ENCODE measurements at regions not wholly inside any gene's neighbourhood (a gene's known extent, or its start where the extent isn't known, plus 50 kb on each side); places are given as distances from the start of the nearest gene placed in this dataset.

GRCh38 chr14:54120260-54120659 is 163.6 kb upstream of the BMP4 start:
- Histone ChIP-seq H3K4me1 (ENCODE audit: control insufficient read depth in 5 of 5, insufficient read depth in 5 of 5, low read length in 5 of 5) (peaks cover 0 to 24% (median 15%) of the 10 kb centered on the region in 5 donors), H3K9me3 (ENCODE audit: control insufficient read depth in 5 of 5, low read length in 5 of 5) (no peaks in the 10 kb centered on the region), H3K36me3 (ENCODE audit: control insufficient read depth in 5 of 5, insufficient read depth in 5 of 5, low read length in 5 of 5) (no peaks in the 10 kb centered on the region), H3K27me3 (ENCODE audit: control insufficient read depth in 5 of 5, insufficient read depth in 4 of 5, low read length in 5 of 5) (no peaks in the 10 kb centered on the region), H3K27ac (ENCODE audit: low read depth, low read length) (no peak overlapping the region), H3K9ac (ENCODE audit: low read length in 5 of 5) (no peak overlapping the region), H3K4me3 (ENCODE audit: low read depth in 1 of 5, low read length in 5 of 5) (no peak overlapping the region)

- peaks cover 0 to 19% (median 13%) of the 10 kb centered on the region in 5 donors for H3K4me1 ChIP-seq (ENCODE audit: control insufficient read depth in 5 of 5, insufficient read depth in 5 of 5, low read length in 5 of 5)
- no peak overlapping the region for H3K27ac ChIP-seq (ENCODE audit: low read depth, low read length)
- no peak overlapping the region for H3K9ac ChIP-seq (ENCODE audit: low read length in 5 of 5)
- no peaks in the 10 kb centered on the region for H3K27me3 ChIP-seq (ENCODE audit: control insufficient read depth in 5 of 5, insufficient read depth in 4 of 5, low read length in 5 of 5)
- no peak overlapping the region for H3K4me3 ChIP-seq (ENCODE audit: low read depth in 1 of 5, low read length in 5 of 5)
- H3K9me3 ChIP-seq (ENCODE audit: control insufficient read depth in 5 of 5, low read length in 5 of 5) = no peaks in the 10 kb centered on the region
- H3K36me3 ChIP-seq (ENCODE audit: control insufficient read depth in 5 of 5, insufficient read depth in 5 of 5, low read length in 5 of 5) = no peaks in the 10 kb centered on the region
Observed at GRCh38 chr14:54121466-54122027, 164.9 kb upstream of the BMP4 start.

GRCh38 chr14:54123841-54124240 is 167.2 kb upstream of the BMP4 start:
- Histone ChIP-seq H3K4me3 (ENCODE audit: low read depth in 1 of 5, low read length in 5 of 5) (no peak overlapping the region), H3K36me3 (ENCODE audit: control insufficient read depth in 5 of 5, insufficient read depth in 5 of 5, low read length in 5 of 5) (no peaks in the 10 kb centered on the region), H3K9me3 (ENCODE audit: control insufficient read depth in 5 of 5, low read length in 5 of 5) (no peaks in the 10 kb centered on the region)

GRCh38 chr14:54125109-54125508 is 168.5 kb upstream of the BMP4 start:
- Histone ChIP-seq H3K27ac (ENCODE audit: low read depth, low read length) (no peak overlapping the region), H3K4me3 (ENCODE audit: low read depth in 1 of 5, low read length in 5 of 5) (no peak overlapping the region), H3K4me1 (ENCODE audit: control insufficient read depth in 5 of 5, insufficient read depth in 5 of 5, low read length in 5 of 5) (peaks cover 0 to 17% (median 8%) of the 10 kb centered on the region in 5 donors), H3K36me3 (ENCODE audit: control insufficient read depth in 5 of 5, insufficient read depth in 5 of 5, low read length in 5 of 5) (no peaks in the 10 kb centered on the region), H3K27me3 (ENCODE audit: control insufficient read depth in 5 of 5, insufficient read depth in 4 of 5, low read length in 5 of 5) (no peaks in the 10 kb centered on the region), H3K9ac (ENCODE audit: low read length in 5 of 5) (no peak overlapping the region), H3K9me3 (ENCODE audit: control insufficient read depth in 5 of 5, low read length in 5 of 5) (no peaks in the 10 kb centered on the region)

More at GRCh38 chr14:54123841-54124240, 167.2 kb upstream of the BMP4 start:
- peaks cover 0 to 18% (median 8%) of the 10 kb centered on the region in 5 donors for H3K4me1 ChIP-seq (ENCODE audit: control insufficient read depth in 5 of 5, insufficient read depth in 5 of 5, low read length in 5 of 5)
- H3K27ac ChIP-seq (ENCODE audit: low read depth, low read length) = no peak overlapping the region
- no peaks in the 10 kb centered on the region for H3K27me3 ChIP-seq (ENCODE audit: control insufficient read depth in 5 of 5, insufficient read depth in 4 of 5, low read length in 5 of 5)
- H3K9ac ChIP-seq (ENCODE audit: low read length in 5 of 5) = no peak overlapping the region

- no peaks in the 10 kb centered on the region for H3K36me3 ChIP-seq (ENCODE audit: control insufficient read depth in 5 of 5, insufficient read depth in 5 of 5, low read length in 5 of 5)
- no peak overlapping the region for H3K4me3 ChIP-seq (ENCODE audit: low read depth in 1 of 5, low read length in 5 of 5)
- H3K27ac ChIP-seq (ENCODE audit: low read depth, low read length) = no peak overlapping the region
- H3K4me1 ChIP-seq (ENCODE audit: control insufficient read depth in 5 of 5, insufficient read depth in 5 of 5, low read length in 5 of 5) = no peaks in the 10 kb centered on the region
- H3K9me3 ChIP-seq (ENCODE audit: control insufficient read depth in 5 of 5, low read length in 5 of 5) = no peaks in the 10 kb centered on the region
- no peaks in the 10 kb centered on the region for H3K27me3 ChIP-seq (ENCODE audit: control insufficient read depth in 5 of 5, insufficient read depth in 4 of 5, low read length in 5 of 5)
- H3K9ac ChIP-seq (ENCODE audit: low read length in 5 of 5) = no peak overlapping the region
Observed at GRCh38 chr14:54126947-54127346, 170.3 kb upstream of the BMP4 start.

GRCh38 chr14:54127526-54127925 is 170.9 kb upstream of the BMP4 start:
- Histone ChIP-seq H3K9ac (ENCODE audit: low read length in 5 of 5) (no peak overlapping the region), H3K4me3 (ENCODE audit: low read depth in 1 of 5, low read length in 5 of 5) (no peak overlapping the region), H3K36me3 (ENCODE audit: control insufficient read depth in 5 of 5, insufficient read depth in 5 of 5, low read length in 5 of 5) (no peaks in the 10 kb centered on the region), H3K4me1 (ENCODE audit: control insufficient read depth in 5 of 5, insufficient read depth in 5 of 5, low read length in 5 of 5) (no peaks in the 10 kb centered on the region), H3K27me3 (ENCODE audit: control insufficient read depth in 5 of 5, insufficient read depth in 4 of 5, low read length in 5 of 5) (no peaks in the 10 kb centered on the region), H3K9me3 (ENCODE audit: control insufficient read depth in 5 of 5, low read length in 5 of 5) (no peaks in the 10 kb centered on the region), H3K27ac (ENCODE audit: low read depth, low read length) (no peak overlapping the region)

- no peak overlapping the region for H3K4me3 ChIP-seq (ENCODE audit: low read depth in 1 of 5, low read length in 5 of 5)
- H3K27me3 ChIP-seq (ENCODE audit: control insufficient read depth in 5 of 5, insufficient read depth in 4 of 5, low read length in 5 of 5) = no peaks in the 10 kb centered on the region
- peaks cover 0 to 2% (median 2%) of the 10 kb centered on the region in 5 donors for H3K4me1 ChIP-seq (ENCODE audit: control insufficient read depth in 5 of 5, insufficient read depth in 5 of 5, low read length in 5 of 5)
- H3K9ac ChIP-seq (ENCODE audit: low read length in 5 of 5) = no peak overlapping the region
- no peaks in the 10 kb centered on the region for H3K36me3 ChIP-seq (ENCODE audit: control insufficient read depth in 5 of 5, insufficient read depth in 5 of 5, low read length in 5 of 5)
- no peak overlapping the region for H3K27ac ChIP-seq (ENCODE audit: low read depth, low read length)
- no peaks in the 10 kb centered on the region for H3K9me3 ChIP-seq (ENCODE audit: control insufficient read depth in 5 of 5, low read length in 5 of 5)
Observed at GRCh38 chr14:54129850-54130640, 173.4 kb upstream of the BMP4 start.

GRCh38 chr14:54132496-54132895 is 175.9 kb upstream of the BMP4 start:
- Histone ChIP-seq H3K27ac (ENCODE audit: low read depth, low read length) (no peak overlapping the region), H3K9me3 (ENCODE audit: control insufficient read depth in 5 of 5, low read length in 5 of 5) (no peaks in the 10 kb centered on the region), H3K27me3 (ENCODE audit: control insufficient read depth in 5 of 5, insufficient read depth in 4 of 5, low read length in 5 of 5) (no peaks in the 10 kb centered on the region), H3K4me3 (ENCODE audit: low read depth in 1 of 5, low read length in 5 of 5) (no peak overlapping the region), H3K4me1 (ENCODE audit: control insufficient read depth in 5 of 5, insufficient read depth in 5 of 5, low read length in 5 of 5) (peaks cover 0 to 14% (median 12%) of the 10 kb centered on the region in 5 donors), H3K36me3 (ENCODE audit: control insufficient read depth in 5 of 5, insufficient read depth in 5 of 5, low read length in 5 of 5) (no peaks in the 10 kb centered on the region), H3K9ac (ENCODE audit: low read length in 5 of 5) (no peak overlapping the region)

- Histone ChIP-seq H3K4me3 (ENCODE audit: low read depth in 1 of 5, low read length in 5 of 5) (no peak overlapping the region), H3K27ac (ENCODE audit: low read depth, low read length) (no peak overlapping the region), H3K9me3 (ENCODE audit: control insufficient read depth in 5 of 5, low read length in 5 of 5) (no peaks in the 10 kb centered on the region), H3K27me3 (ENCODE audit: control insufficient read depth in 5 of 5, insufficient read depth in 4 of 5, low read length in 5 of 5) (no peaks in the 10 kb centered on the region), H3K4me1 (ENCODE audit: control insufficient read depth in 5 of 5, insufficient read depth in 5 of 5, low read length in 5 of 5) (peaks cover 0 to 18% (median 12%) of the 10 kb centered on the region in 5 donors), H3K9ac (ENCODE audit: low read length in 5 of 5) (no peak overlapping the region), H3K36me3 (ENCODE audit: control insufficient read depth in 5 of 5, insufficient read depth in 5 of 5, low read length in 5 of 5) (no peaks in the 10 kb centered on the region)
Observed at GRCh38 chr14:54133896-54134295, 177.3 kb upstream of the BMP4 start.

GRCh38 chr14:54135804-54136280 is 179.2 kb upstream of the BMP4 start:
- H3K27ac ChIP-seq (ENCODE audit: low read depth, low read length) = no peak overlapping the region
- no peaks in the 10 kb centered on the region for H3K9me3 ChIP-seq (ENCODE audit: control insufficient read depth in 5 of 5, low read length in 5 of 5)
- no peak overlapping the region for H3K4me3 ChIP-seq (ENCODE audit: low read depth in 1 of 5, low read length in 5 of 5)
- no peaks in the 10 kb centered on the region for H3K27me3 ChIP-seq (ENCODE audit: control insufficient read depth in 5 of 5, insufficient read depth in 4 of 5, low read length in 5 of 5)
- no peaks in the 10 kb centered on the region for H3K36me3 ChIP-seq (ENCODE audit: control insufficient read depth in 5 of 5, insufficient read depth in 5 of 5, low read length in 5 of 5)
- H3K9ac ChIP-seq (ENCODE audit: low read length in 5 of 5) = no peak overlapping the region
- peaks cover 0 to 18% (median 12%) of the 10 kb centered on the region in 5 donors for H3K4me1 ChIP-seq (ENCODE audit: control insufficient read depth in 5 of 5, insufficient read depth in 5 of 5, low read length in 5 of 5)
